H9 (cell line): ENCODE measurements at regions not wholly inside any gene's neighbourhood (a gene's known extent, or its start where the extent isn't known, plus 50 kb on each side); places are given as distances from the start of the nearest gene placed in this dataset.

Experiments used
- DNase-seq: peaks from one replicate; pipeline ENCODE4 v3.0.0-alpha.2; 2017
- H2AFZ ChIP-seq: one replicate; pipeline ENCODE4 v1.6.1; 2013; ENCODE audit warnings: mild to moderate bottlenecking, low read length, control low read depth, moderate library complexity
- H2AK5ac ChIP-seq: 2 replicates; pipeline ENCODE4 v1.6.1; 2013; ENCODE audit warnings: low read length, control low read depth, mixed read lengths; ENCODE audit not compliant: insufficient read length
- H2BK120ac ChIP-seq: one replicate; pipeline ENCODE4 v1.6.1; 2013; ENCODE audit warnings: low read depth, mild to moderate bottlenecking, low read length, control low read depth, inconsistent platforms; ENCODE audit not compliant: poor library complexity, severe bottlenecking
- H2BK12ac ChIP-seq: 2 replicates; pipeline ENCODE4 v1.6.1; 2013; ENCODE audit warnings: low read length, control low read depth, mixed read lengths, low read depth; ENCODE audit not compliant: insufficient read length
- H2BK15ac ChIP-seq: 2 replicates; pipeline ENCODE4 v1.6.1; 2013; ENCODE audit warnings: low read depth, low read length, control low read depth
- H2BK20ac ChIP-seq: one replicate; pipeline ENCODE4 v1.6.1; 2013; ENCODE audit warnings: low read depth, mild to moderate bottlenecking, low read length, control low read depth, inconsistent platforms; ENCODE audit not compliant: poor library complexity, severe bottlenecking
- H2BK5ac ChIP-seq: 2 replicates; pipeline ENCODE4 v1.6.1; 2013; ENCODE audit warnings: low read length, control low read depth, mixed read lengths; ENCODE audit not compliant: insufficient read length
- H3K14ac ChIP-seq: 2 replicates; pipeline ENCODE4 v1.6.1; 2013; ENCODE audit warnings: low read length, control low read depth; ENCODE audit not compliant: insufficient read depth
- H3K18ac ChIP-seq: 2 replicates; pipeline ENCODE4 v1.6.1; 2013; ENCODE audit warnings: low read depth, mild to moderate bottlenecking, mixed read lengths, low read length, control low read depth; ENCODE audit not compliant: insufficient read length
- H3K23ac ChIP-seq: 2 replicates; pipeline ENCODE4 v1.6.1; 2013; ENCODE audit warnings: low read length, control low read depth, mixed read lengths, low read depth; ENCODE audit not compliant: insufficient read length
- H3K23me2 ChIP-seq: 2 replicates; pipeline ENCODE4 v1.6.1; 2013; ENCODE audit warnings: low read depth, mild to moderate bottlenecking, mixed read lengths, low read length, control low read depth; ENCODE audit not compliant: insufficient read length, poor library complexity, severe bottlenecking
- H3K27ac ChIP-seq: 2 replicates; pipeline ENCODE4 v1.5.1; 2013; ENCODE audit warnings: low read length, control low read depth, mixed read lengths, low read depth; ENCODE audit not compliant: insufficient read length
- H3K27me3 ChIP-seq: 2 replicates; pipeline ENCODE4 v1.6.1; 2013; ENCODE audit warnings: low read length, control low read depth, inconsistent platforms; ENCODE audit not compliant: insufficient read depth
- H3K4ac ChIP-seq: 2 replicates; pipeline ENCODE4 v1.6.1; 2013; ENCODE audit warnings: low read depth, mild to moderate bottlenecking, control low read depth, inconsistent platforms, low read length, moderate library complexity
- H3K4me1 ChIP-seq: 2 replicates; pipeline ENCODE4 v1.6.1; 2013; ENCODE audit warnings: low read length, control low read depth, inconsistent platforms; ENCODE audit not compliant: insufficient read depth
- H3K4me2 ChIP-seq: 2 replicates; pipeline ENCODE4 v1.6.1; 2013; ENCODE audit warnings: low read length, control low read depth, mixed read lengths; ENCODE audit not compliant: insufficient read length, insufficient read depth
- H3K56ac ChIP-seq: 2 replicates; pipeline ENCODE4 v1.6.1; 2013; ENCODE audit warnings: low read depth, mild to moderate bottlenecking, mixed read lengths, low read length, control low read depth; ENCODE audit not compliant: insufficient read length
- H3K79me1 ChIP-seq: 2 replicates; pipeline ENCODE4 v1.6.1; 2013; ENCODE audit warnings: low read depth, mild to moderate bottlenecking, moderate library complexity, low read length, control low read depth, inconsistent platforms; ENCODE audit not compliant: insufficient read depth, poor library complexity, severe bottlenecking
- H3K79me2 ChIP-seq: 2 replicates; pipeline ENCODE4 v1.6.1; 2013; ENCODE audit warnings: low read length, control low read depth, inconsistent platforms; ENCODE audit not compliant: insufficient read depth
- H3K9ac ChIP-seq: 2 replicates; pipeline ENCODE4 v1.6.1; 2013; ENCODE audit warnings: low read length, control low read depth, mixed read lengths; ENCODE audit not compliant: insufficient read length; ENCODE audit errors: extremely low read depth
- H3K9me3 ChIP-seq: one replicate; pipeline ENCODE4 v1.6.1; 2013; ENCODE audit warnings: low read depth, low read length, inconsistent platforms; ENCODE audit not compliant: control insufficient read depth
- H3T11ph ChIP-seq: one replicate; pipeline ENCODE4 v1.6.1; 2013; ENCODE audit warnings: mild to moderate bottlenecking, low read length, control low read depth, inconsistent platforms
- H4K20me1 ChIP-seq: one replicate; pipeline ENCODE4 v1.6.1; 2013; ENCODE audit not compliant: control insufficient read depth, insufficient read length, insufficient read depth
- H4K5ac ChIP-seq: 2 replicates; pipeline ENCODE4 v1.6.1; 2013; ENCODE audit warnings: low read depth, mild to moderate bottlenecking, mixed read lengths, low read length, control low read depth; ENCODE audit not compliant: insufficient read length
- H4K8ac ChIP-seq: replicated peaks from 2 replicates; pipeline ENCODE4 v1.6.1; 2013; ENCODE audit warnings: low read length, control low read depth, mixed read lengths, low read depth; ENCODE audit not compliant: insufficient read length
- H4K91ac ChIP-seq: 2 replicates; pipeline ENCODE4 v1.6.1; 2013; ENCODE audit warnings: low read depth, mild to moderate bottlenecking, moderate library complexity, mixed read lengths, low read length, control low read depth; ENCODE audit not compliant: insufficient read length
- H3K27ac Mint-ChIP-seq, 3 experiments: 2 replicates in 2 of 3; 3 replicates in 1 of 3; pipeline ENCODE4 v1.8.0; 2020 to 2021; ENCODE audit warnings: mixed read lengths in 3 of 3, mild to moderate bottlenecking in 1 of 3, moderate library complexity in 1 of 3
- H3K27me3 Mint-ChIP-seq: 2 replicates; pipeline ENCODE4 v1.8.0; 2021; ENCODE audit warnings: low read depth, mild to moderate bottlenecking, moderate library complexity, mixed read lengths
- H3K36me3 Mint-ChIP-seq, 3 experiments: 2 replicates in 2 of 3; 3 replicates in 1 of 3; pipeline ENCODE4 v1.8.0; 2020 to 2021; ENCODE audit warnings: low read depth in 3 of 3, mixed read lengths in 3 of 3; ENCODE audit not compliant: insufficient read depth in 1 of 3
- H3K4me1 Mint-ChIP-seq, 2 experiments: 2 replicates each; pipeline ENCODE4 v1.8.0; 2020; ENCODE audit warnings: mixed read lengths in 2 of 2
- H3K4me3 Mint-ChIP-seq, 2 experiments: 2 replicates in 1 of 2; 3 replicates in 1 of 2; pipeline ENCODE4 v1.8.0; 2020 to 2021; ENCODE audit warnings: mild to moderate bottlenecking in 2 of 2, mixed read lengths in 2 of 2, moderate library complexity in 1 of 2
- H3K9me3 Mint-ChIP-seq, 2 experiments: 2 replicates in 1 of 2; 3 replicates in 1 of 2; pipeline ENCODE4 v1.8.0; 2020; ENCODE audit warnings: mild to moderate bottlenecking in 2 of 2, mixed read lengths in 2 of 2, moderate library complexity in 1 of 2
- WGBS: extraction: QIAGEN DNeasy Blood & Tissue Kit; methylation state at CpG from one replicate; pipeline ENCODE4 v1.1.7; 2013; ENCODE audit warnings: missing lambda C conversion rate, low lambda C conversion rate, mixed read lengths; ENCODE audit not compliant: insufficient read length; ENCODE audit errors: extremely low coverage; 5-methylcytosine and 5-hydroxymethylcytosine counted together
- TF ChIP-seq, protein P1 (sequence below): fragments of 200-600 bp; sonication (generic); conservative IDR thresholded peaks from 3 replicates; pipeline ENCODE4 v1.8.0; 2021; ENCODE audit warnings: antibody characterized with exemption, mild to moderate bottlenecking

DNA sequence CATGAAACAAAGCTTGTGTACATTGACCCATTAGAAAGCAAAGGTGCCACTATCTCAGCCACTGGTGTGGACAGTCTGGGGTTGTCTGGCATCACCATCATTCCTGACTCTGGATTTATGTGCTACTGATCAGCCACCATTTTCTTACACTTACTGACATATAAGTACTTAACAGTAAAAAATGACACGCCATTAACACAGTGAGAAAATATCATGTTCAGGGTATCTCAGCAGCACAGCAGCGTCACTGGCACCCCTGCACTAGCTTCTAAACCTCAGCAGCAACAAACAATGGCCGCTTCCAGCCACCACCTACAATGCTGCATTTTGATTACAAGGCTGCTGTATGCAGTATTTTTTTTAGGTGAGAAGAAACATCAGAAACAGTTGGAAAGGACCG, 253.4 kb upstream of the HDAC4 start:
- no peak overlapping the region for H3K27ac Mint-ChIP-seq
- Histone ChIP-seq H3K9ac (no peak overlapping the region), H2BK120ac (no peak overlapping the region), H3K9me3 (no peaks in the 10 kb centered on the region), H3K4me1 (no peaks in the 10 kb centered on the region), H3K79me2 (no peaks in the 10 kb centered on the region), H4K5ac (no peak overlapping the region), H3K14ac (no peak overlapping the region), H2BK15ac (no peak overlapping the region), H3T11ph (no peak overlapping the region), H3K23me2 (peaks cover under 1% of the 10 kb centered on the region), H3K4ac (no peak overlapping the region), H3K56ac (no peak overlapping the region), H3K4me2 (no peak overlapping the region), H2AK5ac (no peak overlapping the region), H3K27ac (no peak overlapping the region), H2AFZ (no peak overlapping the region), H2BK12ac (no peak overlapping the region), H3K27me3 (no peaks in the 10 kb centered on the region), H3K79me1 (no peaks in the 10 kb centered on the region), H4K91ac (no peak overlapping the region), H4K20me1 (no peaks in the 10 kb centered on the region), H3K23ac (no peak overlapping the region), H2BK20ac (no peak overlapping the region), H4K8ac (no peak overlapping the region), H3K18ac (no peak overlapping the region), H2BK5ac (no peak overlapping the region)
- H3K4me3 Mint-ChIP-seq = no peak overlapping the region
- H3K27me3 Mint-ChIP-seq = peaks cover 4% of the 10 kb centered on the region; the same call in 1 of the 2 replicates
- peaks cover 0 to 6% (median 2%) of the 10 kb centered on the region in 3 experiments; a peak in 3 of 7 replicates for H3K36me3 Mint-ChIP-seq
- TF ChIP-seq, protein P1, sequence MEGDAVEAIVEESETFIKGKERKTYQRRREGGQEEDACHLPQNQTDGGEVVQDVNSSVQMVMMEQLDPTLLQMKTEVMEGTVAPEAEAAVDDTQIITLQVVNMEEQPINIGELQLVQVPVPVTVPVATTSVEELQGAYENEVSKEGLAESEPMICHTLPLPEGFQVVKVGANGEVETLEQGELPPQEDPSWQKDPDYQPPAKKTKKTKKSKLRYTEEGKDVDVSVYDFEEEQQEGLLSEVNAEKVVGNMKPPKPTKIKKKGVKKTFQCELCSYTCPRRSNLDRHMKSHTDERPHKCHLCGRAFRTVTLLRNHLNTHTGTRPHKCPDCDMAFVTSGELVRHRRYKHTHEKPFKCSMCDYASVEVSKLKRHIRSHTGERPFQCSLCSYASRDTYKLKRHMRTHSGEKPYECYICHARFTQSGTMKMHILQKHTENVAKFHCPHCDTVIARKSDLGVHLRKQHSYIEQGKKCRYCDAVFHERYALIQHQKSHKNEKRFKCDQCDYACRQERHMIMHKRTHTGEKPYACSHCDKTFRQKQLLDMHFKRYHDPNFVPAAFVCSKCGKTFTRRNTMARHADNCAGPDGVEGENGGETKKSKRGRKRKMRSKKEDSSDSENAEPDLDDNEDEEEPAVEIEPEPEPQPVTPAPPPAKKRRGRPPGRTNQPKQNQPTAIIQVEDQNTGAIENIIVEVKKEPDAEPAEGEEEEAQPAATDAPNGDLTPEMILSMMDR = no peak
- H3K4me1 Mint-ChIP-seq = 0 out of 4 replicates have a peak, but pooled peaks cover 0 to 2% of the 10 kb centered on the region in 2 experiments
- no CpG with 5 or more reads among the region's 4 CpGs for WGBS
- peaks cover 8% of the 10 kb centered on the region in 2 experiments for H3K9me3 Mint-ChIP-seq
- DNase-seq = no peak
